Epithelial cell of esophagus (primary cell): ENCODE measurements at regions not wholly inside any gene's neighbourhood (a gene's known extent, or its start where the extent isn't known, plus 50 kb on each side); places are given as distances from the start of the nearest gene placed in this dataset.

ENCODE experiments used
- DNase-seq: peaks from one replicate; pipeline ENCODE4 v3.0.0; 2010; ENCODE audit warnings: low read depth
- H3K4me3 ChIP-seq: 2 replicates; pipeline ENCODE4 v1.5.1; 2011; ENCODE audit warnings: mild to moderate bottlenecking, low read length, control low read depth
- TF ChIP-seq, protein P1 (sequence below): IDR thresholded peaks from 2 replicates; pipeline ENCODE4 v1.5.1; 2011; ENCODE audit warnings: low read depth, mild to moderate bottlenecking, low read length, control low read depth, inconsistent platforms; ENCODE audit not compliant: insufficient read depth; ENCODE audit errors: missing control alignments

DNA sequence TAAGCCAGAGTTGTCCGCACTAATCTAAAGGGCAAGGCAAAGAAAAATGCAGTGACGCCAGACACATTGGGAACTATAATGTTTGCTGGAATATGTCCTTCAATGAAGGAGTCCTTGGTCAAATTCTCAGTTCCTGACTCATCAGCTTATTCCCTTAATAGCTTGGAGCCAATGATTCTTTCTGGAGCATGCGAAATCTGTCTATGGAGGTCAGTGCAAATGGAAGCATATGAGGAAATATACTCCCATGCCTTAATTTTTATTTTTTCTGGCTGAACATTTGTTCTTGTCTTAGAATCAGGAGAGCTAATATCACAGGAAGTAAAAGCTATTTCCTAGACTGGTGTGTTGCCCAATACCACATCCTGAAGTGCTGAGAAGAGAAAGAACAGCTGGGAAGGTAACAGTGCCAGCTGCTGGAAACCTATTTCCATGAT is 289.8 kb upstream of the SPRY2 start:
- peak; percentile 24 for DNase-seq
- H3K4me3 ChIP-seq = no peak overlapping the region
- TF ChIP-seq, protein P1, sequence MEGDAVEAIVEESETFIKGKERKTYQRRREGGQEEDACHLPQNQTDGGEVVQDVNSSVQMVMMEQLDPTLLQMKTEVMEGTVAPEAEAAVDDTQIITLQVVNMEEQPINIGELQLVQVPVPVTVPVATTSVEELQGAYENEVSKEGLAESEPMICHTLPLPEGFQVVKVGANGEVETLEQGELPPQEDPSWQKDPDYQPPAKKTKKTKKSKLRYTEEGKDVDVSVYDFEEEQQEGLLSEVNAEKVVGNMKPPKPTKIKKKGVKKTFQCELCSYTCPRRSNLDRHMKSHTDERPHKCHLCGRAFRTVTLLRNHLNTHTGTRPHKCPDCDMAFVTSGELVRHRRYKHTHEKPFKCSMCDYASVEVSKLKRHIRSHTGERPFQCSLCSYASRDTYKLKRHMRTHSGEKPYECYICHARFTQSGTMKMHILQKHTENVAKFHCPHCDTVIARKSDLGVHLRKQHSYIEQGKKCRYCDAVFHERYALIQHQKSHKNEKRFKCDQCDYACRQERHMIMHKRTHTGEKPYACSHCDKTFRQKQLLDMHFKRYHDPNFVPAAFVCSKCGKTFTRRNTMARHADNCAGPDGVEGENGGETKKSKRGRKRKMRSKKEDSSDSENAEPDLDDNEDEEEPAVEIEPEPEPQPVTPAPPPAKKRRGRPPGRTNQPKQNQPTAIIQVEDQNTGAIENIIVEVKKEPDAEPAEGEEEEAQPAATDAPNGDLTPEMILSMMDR = no peak

DNA sequence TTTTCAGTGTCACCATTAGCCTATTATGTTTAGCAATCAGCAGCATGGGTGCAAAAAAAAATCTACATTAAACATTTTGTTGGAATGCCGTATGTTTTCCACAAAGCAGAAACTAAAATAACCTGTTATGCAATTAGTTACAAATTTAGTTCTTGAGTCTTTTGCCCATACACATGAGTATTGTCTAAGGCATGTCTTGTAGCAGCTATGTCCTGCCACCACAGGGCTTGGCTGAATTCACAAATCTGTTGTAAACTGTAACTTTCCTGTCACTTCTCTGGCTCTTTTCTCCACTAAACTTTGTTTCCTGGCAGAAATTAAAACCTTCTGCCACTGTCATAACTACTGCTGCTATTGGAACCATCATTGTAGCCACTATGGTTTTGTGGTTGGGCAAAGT is 277.9 kb upstream of the SPRY2 start:
- H3K4me3 ChIP-seq = no peak overlapping the region

DNA sequence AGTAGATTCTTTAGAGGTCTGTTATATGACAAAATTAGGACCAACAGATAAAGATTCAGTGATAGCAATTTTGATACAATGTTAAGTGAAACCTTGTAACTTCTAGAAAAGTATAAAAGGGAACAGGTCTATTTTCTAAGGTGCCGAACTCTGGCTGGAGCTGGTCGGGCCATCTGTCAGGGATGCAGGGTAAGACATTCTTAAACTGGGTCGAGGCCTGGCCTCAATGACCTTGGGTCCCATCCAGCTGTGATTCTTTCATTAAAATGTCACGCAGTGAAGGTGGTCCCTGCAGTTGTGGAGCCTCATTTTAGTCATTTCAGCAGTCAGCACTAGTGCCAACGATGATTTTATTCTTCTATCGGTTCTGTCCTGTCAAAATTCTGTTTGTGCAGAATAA is 271.9 kb upstream of the SPRY2 start:
- H3K4me3 ChIP-seq = no peak overlapping the region
- TF ChIP-seq, protein P1 = no peak
- DNase-seq = no peak

More for the DNA sequence above, 277.9 kb upstream of the SPRY2 start:
- TF ChIP-seq, protein P1 = no peak
- DNase-seq = peak; percentile 8

DNA sequence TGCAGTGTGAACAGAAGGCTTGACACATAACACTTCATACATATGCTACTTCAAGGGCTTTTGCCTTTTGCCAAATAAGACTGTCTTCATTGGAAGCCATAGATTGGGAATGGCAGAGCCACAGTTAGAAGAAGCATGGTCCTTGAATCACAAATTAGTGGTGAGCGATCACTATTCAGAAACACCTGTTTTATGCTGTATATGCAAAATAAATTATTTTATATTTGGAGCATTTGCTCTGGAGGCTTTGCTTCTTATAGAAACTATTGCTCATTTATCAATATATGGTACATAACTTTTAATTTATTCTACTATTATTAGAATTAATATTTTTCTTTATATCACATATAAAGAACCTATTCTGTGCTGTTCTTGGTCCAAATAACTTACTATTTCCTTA is 270.4 kb upstream of the SPRY2 start:
- TF ChIP-seq, protein P1 = no peak
- no peak overlapping the region for H3K4me3 ChIP-seq
- no peak for DNase-seq

DNA sequence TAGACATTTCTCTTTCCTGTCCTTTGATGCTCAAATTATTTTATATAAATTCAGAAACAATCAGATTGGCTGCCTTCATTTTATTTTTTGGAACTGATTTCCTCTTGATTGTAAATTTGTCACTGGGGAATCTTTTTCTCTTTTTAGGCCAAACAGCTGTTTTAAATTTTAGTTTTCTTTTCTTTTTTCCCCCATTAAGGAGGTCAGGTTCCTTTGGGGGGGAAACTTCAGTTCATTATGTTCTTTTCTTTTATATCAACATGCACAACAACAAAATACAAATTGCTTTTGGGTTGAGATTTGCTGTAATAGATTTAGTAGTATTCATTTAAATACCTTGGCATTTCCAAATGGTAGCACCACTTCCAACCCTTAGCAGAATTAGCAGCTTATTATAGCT is 264.8 kb upstream of the SPRY2 start:
- TF ChIP-seq, protein P1 = no peak
- DNase-seq = no peak

DNA sequence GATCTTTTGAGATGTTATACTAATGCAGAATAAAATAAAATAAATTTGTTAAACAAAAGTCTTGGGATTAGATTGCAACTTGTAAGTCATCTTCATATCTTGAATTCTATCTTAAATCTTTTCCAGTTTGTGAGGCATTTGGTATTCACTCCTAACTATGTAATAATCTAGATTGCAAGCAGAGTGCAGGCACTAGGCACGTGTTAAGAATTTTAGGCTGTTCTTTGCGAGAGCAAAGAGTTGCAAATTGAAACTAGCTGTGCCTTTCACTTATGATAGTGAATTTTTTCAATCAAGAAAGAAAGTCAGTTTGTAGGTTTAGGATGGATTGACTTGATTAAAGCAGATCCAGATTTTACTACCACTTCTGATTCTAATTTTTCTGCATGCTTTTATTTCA is 264.1 kb upstream of the SPRY2 start:
- TF ChIP-seq, protein P1 = no peak
- H3K4me3 ChIP-seq = no peak overlapping the region
- no peak for DNase-seq

More for the DNA sequence above, 264.8 kb upstream of the SPRY2 start:
- H3K4me3 ChIP-seq = no peak overlapping the region

DNA sequence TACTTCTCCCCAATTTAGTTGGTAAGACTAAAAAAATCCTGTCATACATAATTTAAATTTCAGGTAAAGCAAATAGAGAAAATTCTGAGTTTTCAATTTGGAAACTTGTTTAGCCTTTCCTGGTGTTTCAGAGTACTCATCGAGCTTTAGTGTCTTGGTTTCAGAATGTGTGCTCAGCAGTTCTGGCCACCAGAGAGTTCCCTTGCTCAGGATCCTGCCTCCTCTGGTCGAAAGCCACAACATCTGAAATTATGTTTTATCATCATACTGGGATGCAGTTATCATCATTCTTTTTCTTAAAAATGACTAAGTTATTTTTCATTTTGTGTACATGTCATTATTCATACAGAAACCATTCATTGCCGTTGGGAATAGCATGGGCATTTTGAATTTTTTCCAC is 263.2 kb upstream of the SPRY2 start:
- TF ChIP-seq, protein P1 = no peak
- H3K4me3 ChIP-seq = no peak overlapping the region
- DNase-seq = no peak
